AG09309 (cell line): ENCODE measurements at regions not wholly inside any gene's neighbourhood (a gene's known extent, or its start where the extent isn't known, plus 50 kb on each side); places are given as distances from the start of the nearest gene placed in this dataset.
"Not testable (repeated sequence)": the region's sequence is repeated elsewhere in the genome, so short reads cannot be mapped to it uniquely, and the experiment has no call there.

Source experiments
- DNase-seq: peaks from one replicate; pipeline ENCODE4 v3.0.0-alpha.2; 2010; ENCODE audit warnings: low read depth
- H3K4me3 ChIP-seq: 2 replicates; pipeline ENCODE4 v1.5.1; 2011; ENCODE audit warnings: mild to moderate bottlenecking, low read depth, low read length, moderate library complexity; ENCODE audit not compliant: control insufficient read depth
- CTCF ChIP-seq: IDR thresholded peaks from 2 replicates; pipeline ENCODE4 v1.5.1; 2011; ENCODE audit warnings: mild to moderate bottlenecking, low read depth, low read length, inconsistent platforms; ENCODE audit not compliant: insufficient read depth, control insufficient read depth; ENCODE audit errors: missing control alignments

- DNase-seq = no peak
- no peak for TF ChIP-seq CTCF
- H3K4me3 ChIP-seq = no peak overlapping the region
Measured at GRCh38 chr3:106097817-106098435, 229.1 kb upstream of the CBLB start.

- H3K4me3 ChIP-seq = no peak overlapping the region
- no peak for TF ChIP-seq CTCF
- DNase-seq = no peak
Measured at GRCh38 chr3:106103383-106103782, 234.6 kb upstream of the CBLB start.

GRCh38 chr3:106104078-106104477, 235.3 kb upstream of the CBLB start:
- H3K4me3 ChIP-seq = no peak overlapping the region
- TF ChIP-seq CTCF = no peak
- no peak for DNase-seq

- DNase-seq = no peak
- no peak for TF ChIP-seq CTCF
- no peak overlapping the region for H3K4me3 ChIP-seq
Measured at GRCh38 chr3:106108925-106109324, 240.1 kb upstream of the CBLB start.

GRCh38 chr3:106112561-106112960, 243.7 kb upstream of the CBLB start:
- DNase-seq, H3K4me3 ChIP-seq: not testable (repeated sequence)

- H3K4me3 ChIP-seq = no peak overlapping the region
- no peak for TF ChIP-seq CTCF
- DNase-seq = no peak
Measured at GRCh38 chr3:106113747-106114146, 244.9 kb upstream of the CBLB start.

- H3K4me3 ChIP-seq = no peak overlapping the region
- TF ChIP-seq CTCF = no peak
- no peak for DNase-seq
Measured at GRCh38 chr3:106114220-106114619, 245.4 kb upstream of the CBLB start.
